ENCODE measurements at regions not wholly inside any gene's neighbourhood (a gene's known extent, or its start where the extent isn't known, plus 50 kb on each side); places are given as distances from the start of the nearest gene placed in this dataset.

DNA sequence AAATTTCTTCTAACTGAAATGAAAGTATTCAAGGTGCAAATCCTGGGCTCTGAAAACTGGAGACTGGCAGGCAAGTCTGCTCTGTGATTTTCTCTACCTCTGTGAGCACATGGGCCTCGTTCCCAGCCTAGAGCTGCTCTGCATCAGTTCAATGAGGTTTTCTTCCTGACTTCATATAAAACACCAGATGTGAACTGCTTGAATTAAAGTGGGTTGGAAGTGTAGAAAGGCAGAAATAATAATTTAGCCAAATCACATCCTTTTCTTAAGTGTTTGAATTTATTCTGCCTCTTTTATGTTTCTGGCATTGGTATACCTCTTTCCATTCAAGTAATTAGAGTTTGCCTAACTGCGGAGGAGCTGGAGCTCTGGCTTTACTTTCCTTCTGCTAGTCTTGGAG, 540.8 kb downstream of the OLFM4 start:
- no peak for DNase-seq (ENCODE audit: low read depth)
- H3K4me3 ChIP-seq (ENCODE audit: control insufficient read depth, low read depth, low read length) = no peak overlapping the region
- TF ChIP-seq, protein P1, sequence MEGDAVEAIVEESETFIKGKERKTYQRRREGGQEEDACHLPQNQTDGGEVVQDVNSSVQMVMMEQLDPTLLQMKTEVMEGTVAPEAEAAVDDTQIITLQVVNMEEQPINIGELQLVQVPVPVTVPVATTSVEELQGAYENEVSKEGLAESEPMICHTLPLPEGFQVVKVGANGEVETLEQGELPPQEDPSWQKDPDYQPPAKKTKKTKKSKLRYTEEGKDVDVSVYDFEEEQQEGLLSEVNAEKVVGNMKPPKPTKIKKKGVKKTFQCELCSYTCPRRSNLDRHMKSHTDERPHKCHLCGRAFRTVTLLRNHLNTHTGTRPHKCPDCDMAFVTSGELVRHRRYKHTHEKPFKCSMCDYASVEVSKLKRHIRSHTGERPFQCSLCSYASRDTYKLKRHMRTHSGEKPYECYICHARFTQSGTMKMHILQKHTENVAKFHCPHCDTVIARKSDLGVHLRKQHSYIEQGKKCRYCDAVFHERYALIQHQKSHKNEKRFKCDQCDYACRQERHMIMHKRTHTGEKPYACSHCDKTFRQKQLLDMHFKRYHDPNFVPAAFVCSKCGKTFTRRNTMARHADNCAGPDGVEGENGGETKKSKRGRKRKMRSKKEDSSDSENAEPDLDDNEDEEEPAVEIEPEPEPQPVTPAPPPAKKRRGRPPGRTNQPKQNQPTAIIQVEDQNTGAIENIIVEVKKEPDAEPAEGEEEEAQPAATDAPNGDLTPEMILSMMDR (IDR thresholded peaks at IDR 0.05; ENCODE audit: control insufficient read depth, insufficient read depth, low read depth, low read length, missing control alignments) = no peak

- TF ChIP-seq, protein P1 (IDR thresholded peaks at IDR 0.05; ENCODE audit: control insufficient read depth, insufficient read depth, low read depth, low read length, missing control alignments) = no peak
- DNase-seq (ENCODE audit: low read depth) = no peak
- no peak overlapping the region for H3K4me3 ChIP-seq (ENCODE audit: control insufficient read depth, low read depth, low read length)
These were observed 572.5 kb downstream of the OLFM4 start for GRCh38 chr13:53601113-53601512.

GRCh38 chr13:53605326-53605725, 576.7 kb downstream of the OLFM4 start:
- no peak for DNase-seq (ENCODE audit: low read depth)
- TF ChIP-seq, protein P1 (IDR thresholded peaks at IDR 0.05; ENCODE audit: control insufficient read depth, insufficient read depth, low read depth, low read length, missing control alignments) = no peak

DNA sequence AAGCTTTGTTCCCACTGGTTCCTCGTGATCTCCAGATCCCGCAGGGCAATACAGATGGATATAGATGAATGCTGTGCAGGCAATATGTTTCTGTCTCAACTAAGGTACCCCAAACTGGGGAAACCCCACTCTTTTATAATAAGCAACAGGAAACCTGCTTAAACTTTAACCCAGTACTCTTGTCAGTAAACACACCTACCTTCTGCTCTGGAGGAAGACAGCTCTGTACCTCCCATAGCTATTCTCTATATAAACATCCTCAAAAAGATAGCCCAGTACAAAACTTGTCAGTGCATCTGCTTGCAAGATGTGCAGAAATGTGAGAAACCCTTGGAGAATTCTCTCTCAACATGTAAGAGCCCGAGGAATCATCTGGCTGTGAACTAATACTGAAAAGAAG, 583.6 kb downstream of the OLFM4 start:
- TF ChIP-seq, protein P1 (IDR thresholded peaks at IDR 0.05; ENCODE audit: control insufficient read depth, insufficient read depth, low read depth, low read length, missing control alignments) = no peak
- DNase-seq (ENCODE audit: low read depth) = no peak
- no peak overlapping the region for H3K4me3 ChIP-seq (ENCODE audit: control insufficient read depth, low read depth, low read length)

More at GRCh38 chr13:53605326-53605725, 576.7 kb downstream of the OLFM4 start:
- H3K4me3 ChIP-seq (ENCODE audit: control insufficient read depth, low read depth, low read length) = no peak overlapping the region

- DNase-seq (ENCODE audit: low read depth) = no peak
- H3K4me3 ChIP-seq (ENCODE audit: control insufficient read depth, low read depth, low read length) = no peak overlapping the region
- TF ChIP-seq, protein P1 (IDR thresholded peaks at IDR 0.05; ENCODE audit: control insufficient read depth, insufficient read depth, low read depth, low read length, missing control alignments) = no peak
These were observed 593.8 kb downstream of the OLFM4 start for GRCh38 chr13:53622456-53622855.

GRCh38 chr13:53623146-53623545, 594.5 kb downstream of the OLFM4 start:
- TF ChIP-seq, protein P1 (IDR thresholded peaks at IDR 0.05; ENCODE audit: control insufficient read depth, insufficient read depth, low read depth, low read length, missing control alignments) = no peak
- no peak for DNase-seq (ENCODE audit: low read depth)
- no peak overlapping the region for H3K4me3 ChIP-seq (ENCODE audit: control insufficient read depth, low read depth, low read length)

DNA sequence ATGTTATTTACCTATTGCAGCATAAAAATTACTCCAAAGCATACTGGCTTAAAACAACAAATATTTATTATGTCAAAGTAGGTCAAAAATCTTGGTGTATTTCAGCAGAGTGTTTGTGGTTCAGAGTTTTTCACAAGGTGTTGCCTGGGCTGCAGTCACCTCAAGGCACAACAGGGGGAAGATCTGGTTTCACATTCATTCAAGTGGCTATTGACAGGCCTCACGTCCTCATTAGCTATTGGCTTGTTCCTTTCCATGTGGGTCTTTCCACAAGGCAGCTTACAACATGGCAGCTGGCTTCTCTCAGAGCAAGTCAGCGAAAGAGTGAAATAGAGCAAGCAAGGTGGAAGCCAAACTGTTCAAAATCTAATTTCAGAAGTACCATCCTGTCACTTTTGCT, 602.9 kb downstream of the OLFM4 start:
- DNase-seq (ENCODE audit: low read depth) = no peak
- TF ChIP-seq, protein P1 (IDR thresholded peaks at IDR 0.05; ENCODE audit: control insufficient read depth, insufficient read depth, low read depth, low read length, missing control alignments) = no peak
- no peak overlapping the region for H3K4me3 ChIP-seq (ENCODE audit: control insufficient read depth, low read depth, low read length)

All from AG09309 (cell line).